GM19043 (cell line): ENCODE measurements at regions not wholly inside any gene's neighbourhood (a gene's known extent, or its start where the extent isn't known, plus 50 kb on each side); places are given as distances from the start of the nearest gene placed in this dataset.

ENCODE experiments used
- ATAC-seq: cut with Tn5 transposase; IDR thresholded peaks from one replicate; pipeline ENCODE4 v1.9.1; 2021; ENCODE audit warnings: low read depth; ENCODE audit not compliant: unreplicated experiment

- ATAC-seq: no peak
Observed at GRCh38 chr11:11141065-11141464, 212.0 kb downstream of the CSNK2A3 start.

GRCh38 chr11:11140510-11140909, 212.5 kb downstream of the CSNK2A3 start:
- ATAC-seq: no peak

- ATAC-seq: no peak
Observed at GRCh38 chr11:11137339-11137738, 215.7 kb downstream of the CSNK2A3 start.

GRCh38 chr11:11135820-11136476, 217.1 kb downstream of the CSNK2A3 start:
- no peak for ATAC-seq

GRCh38 chr11:11129118-11129517, 223.9 kb downstream of the CSNK2A3 start:
- no peak for ATAC-seq

- ATAC-seq: no peak
Observed at GRCh38 chr11:11125618-11126017, 227.4 kb downstream of the CSNK2A3 start.

- no peak for ATAC-seq
Observed at GRCh38 chr11:11122749-11123148, 230.3 kb downstream of the CSNK2A3 start.

GRCh38 chr11:11119917-11120316, 233.1 kb downstream of the CSNK2A3 start:
- no peak for ATAC-seq

- ATAC-seq: no peak
Observed at GRCh38 chr11:11117730-11118129, 235.3 kb downstream of the CSNK2A3 start.

GRCh38 chr11:11115475-11115874, 237.6 kb downstream of the CSNK2A3 start:
- ATAC-seq: no peak

GRCh38 chr11:11113626-11114025, 239.4 kb downstream of the CSNK2A3 start:
- ATAC-seq: no peak

- no peak for ATAC-seq
Observed at GRCh38 chr11:11108026-11108425, 245.0 kb downstream of the CSNK2A3 start.

GRCh38 chr11:11107076-11107723, 245.8 kb downstream of the CSNK2A3 start:
- ATAC-seq: no peak

- ATAC-seq: no peak
Observed at GRCh38 chr11:11105361-11105760, 247.5 kb upstream of the ZBED5 start.

GRCh38 chr11:11095831-11096723, 238.2 kb upstream of the ZBED5 start:
- ATAC-seq: no peak

GRCh38 chr11:11090495-11090894, 232.6 kb upstream of the ZBED5 start:
- no peak for ATAC-seq

- no peak for ATAC-seq
Observed at GRCh38 chr11:11089805-11090204, 232.0 kb upstream of the ZBED5 start.

GRCh38 chr11:11086979-11087378, 229.1 kb upstream of the ZBED5 start:
- ATAC-seq: no peak

GRCh38 chr11:11085580-11085979, 227.7 kb upstream of the ZBED5 start:
- no peak for ATAC-seq

- ATAC-seq: no peak
Observed at GRCh38 chr11:11084337-11084736, 226.5 kb upstream of the ZBED5 start.

- no peak for ATAC-seq
Observed at GRCh38 chr11:11083441-11083840, 225.6 kb upstream of the ZBED5 start.
